Activated naive CD4-positive, alpha-beta T cell treated with anti-CD3 and anti-CD28 coated beads, Interleukin-2, amount 50 U/mL, for 72 hours (primary cell): ENCODE measurements at regions not wholly inside any gene's neighbourhood (a gene's known extent, or its start where the extent isn't known, plus 50 kb on each side); places are given as distances from the start of the nearest gene placed in this dataset.
"Not testable (repeated sequence)": the region's sequence is repeated elsewhere in the genome, so short reads cannot be mapped to it uniquely, and the experiment has no call there.

ENCODE experiments used
- ATAC-seq, 2 donors: fragments of 150-1000 bp; cut with Tn5 transposase; 2 replicates each; pipeline ENCODE4 v1.10.0; 2021; ENCODE audit warnings: mild to moderate bottlenecking in 2 of 2, moderate library complexity in 2 of 2
- DNase-seq, 2 donors: peaks; one replicate each; pipeline ENCODE4 v3.0.0; 2021 to 2022; ENCODE audit warnings: low spot score in 2 of 2
- H3K27ac Mint-ChIP-seq, 2 donors: one replicate each; pipeline ENCODE4 v1.8.0; 2022; ENCODE audit warnings: mild to moderate bottlenecking in 2 of 2, mixed read lengths in 2 of 2
- H3K36me3 Mint-ChIP-seq, 2 donors: one replicate each; pipeline ENCODE4 v1.8.0; 2022; ENCODE audit warnings: mixed read lengths in 2 of 2
- H3K9me3 Mint-ChIP-seq, 2 donors: one replicate each; pipeline ENCODE4 v1.8.0; 2022; ENCODE audit warnings: mixed read lengths in 2 of 2

DNA sequence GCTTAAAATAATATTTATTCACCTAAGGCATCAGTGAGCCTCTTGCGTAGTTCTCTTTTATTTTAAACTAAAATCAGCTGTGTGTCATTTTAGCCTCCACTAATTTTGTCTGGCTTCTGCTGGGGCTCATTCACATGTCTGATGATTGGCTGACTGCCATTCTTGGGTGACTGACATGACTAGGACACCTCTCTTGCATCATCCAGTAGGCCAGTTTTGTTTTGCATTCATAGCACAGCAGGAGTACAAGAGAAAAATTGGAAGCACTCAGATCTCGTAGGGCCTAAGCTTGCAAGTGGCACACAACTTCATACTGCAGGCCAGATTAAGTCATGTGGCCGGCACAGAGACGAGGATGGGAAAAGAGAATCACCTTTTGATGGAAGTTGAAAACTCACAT lies 1226.5 kb downstream of the GALC start:
- Mint-ChIP-seq H3K9me3 (peaks cover 5% of the 10 kb centered on the region in 2 donors), H3K36me3 (no peaks in the 10 kb centered on the region), H3K27ac (no peak overlapping the region)
- ATAC-seq (no peak), DNase-seq (no peak)

DNA sequence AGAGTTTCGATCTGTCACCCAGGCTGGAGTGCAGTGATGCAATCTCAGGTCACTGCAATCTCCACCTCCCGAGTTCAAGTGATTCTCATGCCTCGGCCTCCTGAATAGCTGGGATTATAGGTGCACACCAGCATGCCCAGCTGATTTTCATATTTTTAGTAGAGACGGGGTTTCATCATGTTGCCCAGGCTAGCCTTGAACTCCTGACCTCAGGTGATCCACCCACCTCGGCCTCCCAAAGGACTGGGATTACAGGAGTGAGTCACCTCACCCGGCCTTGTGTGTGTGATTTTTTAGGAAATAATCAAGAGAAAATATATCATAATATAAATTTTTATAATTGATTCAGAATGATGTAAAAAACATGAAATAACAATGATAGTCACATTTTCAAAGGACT lies 1231.4 kb downstream of the GALC start:
- Mint-ChIP-seq H3K36me3 (no peaks in the 10 kb centered on the region), H3K9me3 (peaks cover 3 to 4% of the 10 kb centered on the region in 2 donors), H3K27ac (no peak overlapping the region)
- ATAC-seq, result no peak
- DNase-seq, result no peak

DNA sequence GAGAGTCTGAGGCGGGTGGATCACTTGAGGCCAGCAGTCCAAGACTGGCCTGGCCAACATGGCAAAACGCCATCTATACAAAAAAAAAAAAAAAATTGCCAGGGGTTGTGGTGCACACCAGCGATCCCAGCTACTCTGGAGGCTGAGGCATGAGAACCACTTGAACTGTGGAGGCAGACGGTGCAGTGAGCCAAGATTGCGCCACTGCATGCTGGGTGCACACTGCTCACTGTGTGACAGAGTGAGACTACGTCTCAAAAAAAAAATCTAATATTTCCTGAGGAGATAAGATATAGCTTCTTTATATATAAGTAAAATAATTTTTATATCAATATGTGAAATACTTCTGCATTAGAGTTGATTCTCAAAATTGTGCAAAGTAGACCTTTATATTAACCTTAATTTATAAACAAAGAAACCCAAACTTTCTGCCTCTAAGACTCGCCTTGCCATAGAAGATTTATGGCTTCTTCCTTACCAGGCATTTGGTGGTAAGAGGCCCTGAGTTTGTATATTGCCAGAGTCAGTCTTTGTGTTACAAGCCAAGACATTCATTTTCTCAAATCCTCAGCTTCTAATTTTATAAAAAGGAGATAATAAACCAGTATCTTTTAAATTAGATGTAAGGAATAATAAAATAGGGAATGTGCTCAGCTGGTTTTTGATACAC lies 1226.7 kb downstream of the FLRT2 start:
- DNase-seq (no peak), ATAC-seq (no peak)
- H3K27ac Mint-ChIP-seq, result no peak overlapping the region
- peaks cover 6 to 13% of the 10 kb centered on the region in 2 donors for H3K36me3 Mint-ChIP-seq
- H3K9me3 Mint-ChIP-seq, result peaks cover 19 to 23% of the 10 kb centered on the region in 2 donors

DNA sequence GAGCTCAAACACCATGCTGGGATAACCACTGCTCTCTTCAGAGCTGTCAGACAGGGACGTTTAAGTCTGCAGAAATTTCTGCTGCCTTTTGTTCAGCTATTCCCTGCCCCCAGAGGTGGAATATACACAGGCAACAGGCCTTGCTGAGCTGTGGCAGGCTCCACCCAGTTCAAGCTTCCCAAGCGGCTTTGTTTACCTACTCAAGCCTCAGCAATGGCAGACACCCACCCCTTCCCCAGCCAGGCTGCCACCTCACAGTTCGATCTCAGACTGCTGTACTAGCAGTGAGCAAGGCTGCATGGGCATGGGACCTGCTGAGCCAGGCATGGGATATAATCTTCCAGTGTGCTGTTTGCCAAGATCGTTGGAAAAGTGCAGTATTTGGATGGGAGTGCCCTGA lies 1220.5 kb downstream of the FLRT2 start:
- H3K9me3 Mint-ChIP-seq, result peaks cover 45 to 46% of the 10 kb centered on the region in 2 donors

DNA sequence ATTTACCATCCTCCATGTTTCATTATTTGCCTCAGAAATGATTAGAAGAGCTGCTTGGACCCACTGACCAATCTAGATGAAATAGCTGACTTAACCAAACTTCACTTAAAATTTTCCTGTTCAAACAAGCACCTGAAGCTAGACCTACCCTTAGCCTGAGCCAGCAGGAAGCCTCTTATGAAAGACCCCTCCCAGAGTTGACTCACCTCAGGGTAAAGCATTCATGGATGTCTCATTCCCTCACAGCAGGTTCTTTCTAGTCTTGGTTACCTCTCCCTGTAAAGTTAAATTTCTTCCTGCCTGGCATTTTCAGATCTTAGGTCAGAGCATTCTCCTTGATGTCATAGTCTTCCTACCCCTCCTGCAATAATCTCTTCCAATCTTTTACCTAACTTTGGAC lies 1209.8 kb downstream of the FLRT2 start:
- ATAC-seq (no peak), DNase-seq (no peak)
- peaks cover 4 to 14% of the 10 kb centered on the region in 2 donors for H3K9me3 Mint-ChIP-seq
- no peak overlapping the region for H3K27ac Mint-ChIP-seq
- no peaks in the 10 kb centered on the region for H3K36me3 Mint-ChIP-seq

More for the DNA sequence above, 1220.5 kb downstream of the FLRT2 start:
- DNase-seq, H3K27ac Mint-ChIP-seq, ATAC-seq: not testable (repeated sequence)
- H3K36me3 Mint-ChIP-seq, result peaks cover 13 to 30% of the 10 kb centered on the region in 2 donors

DNA sequence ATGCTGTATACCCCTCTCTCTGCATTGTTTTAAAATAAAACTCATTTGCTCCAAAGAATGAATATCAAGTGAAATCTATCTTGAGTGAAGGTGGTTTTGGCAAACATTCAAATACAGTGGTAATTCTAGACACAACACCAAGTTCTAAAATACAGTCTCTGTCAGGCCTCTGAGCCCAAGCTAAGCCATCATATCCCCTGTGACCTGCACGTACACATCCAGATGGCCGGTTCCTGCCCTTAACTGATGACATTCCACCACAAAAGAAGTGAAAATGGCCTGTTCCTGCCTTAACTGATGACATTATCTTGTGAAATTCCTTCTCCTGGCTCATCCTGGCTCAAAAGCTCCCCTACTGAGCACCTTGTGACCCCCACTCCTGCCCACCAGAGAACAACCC lies 1201.5 kb downstream of the FLRT2 start:
- ATAC-seq, H3K27ac Mint-ChIP-seq, H3K36me3 Mint-ChIP-seq, DNase-seq: not testable (repeated sequence)
- peaks cover 9 to 11% of the 10 kb centered on the region in 2 donors for H3K9me3 Mint-ChIP-seq

DNA sequence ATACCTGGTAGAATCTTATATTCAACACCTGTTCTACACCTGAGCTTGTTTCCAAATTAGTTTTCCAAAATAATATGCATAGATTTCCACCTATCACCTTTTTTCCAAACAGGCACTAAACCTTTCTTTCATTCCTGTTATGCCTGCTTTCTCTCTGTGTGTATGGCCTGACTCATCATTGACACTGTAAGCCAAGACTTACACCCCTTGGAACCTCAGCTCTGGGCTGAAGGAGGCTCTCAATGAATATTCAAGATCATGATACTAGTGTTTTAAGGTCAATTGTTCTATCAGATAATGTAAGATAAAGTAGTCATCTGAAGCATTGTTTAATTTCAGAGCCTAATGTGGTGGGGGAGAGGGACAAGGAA lies 1193.3 kb downstream of the FLRT2 start:
- Mint-ChIP-seq H3K9me3 (peaks cover 16 to 25% of the 10 kb centered on the region in 2 donors), H3K36me3 (peaks cover 0 to 7% of the 10 kb centered on the region in 2 donors), H3K27ac (no peak overlapping the region)
- no peak for DNase-seq
- no peak for ATAC-seq

DNA sequence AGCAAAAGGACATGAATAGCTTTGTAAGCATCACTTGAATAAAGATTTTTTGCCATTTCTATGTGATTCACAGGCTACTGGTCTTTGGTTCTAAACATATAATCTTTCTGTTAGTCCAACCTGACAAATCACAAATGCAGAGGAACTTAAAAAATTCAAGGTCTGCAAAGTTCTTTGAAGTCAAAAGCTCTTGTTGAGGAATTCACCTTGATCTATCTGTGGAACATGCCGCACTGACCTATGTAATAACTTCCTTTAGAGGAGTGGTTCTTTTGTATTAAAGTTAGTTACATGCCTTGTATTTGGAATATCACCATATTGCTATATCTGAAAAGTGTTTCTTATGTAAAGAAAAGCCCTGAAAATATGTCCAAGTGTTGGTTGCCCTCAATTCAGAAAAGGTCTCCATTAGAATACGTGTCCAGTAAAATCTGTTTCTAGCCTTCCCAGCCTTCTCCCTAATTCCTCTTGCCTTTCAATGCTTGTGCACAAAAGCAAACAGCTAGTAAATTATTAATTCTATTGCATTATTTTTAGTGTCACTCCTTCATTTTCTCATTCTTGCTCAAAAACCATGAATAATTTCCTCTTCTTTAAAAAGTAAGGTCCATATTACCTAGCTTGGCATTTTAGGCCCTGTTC lies 1192.8 kb downstream of the FLRT2 start:
- Mint-ChIP-seq H3K36me3 (peaks cover 0 to 7% of the 10 kb centered on the region in 2 donors), H3K27ac (no peak overlapping the region), H3K9me3 (peaks cover 16 to 25% of the 10 kb centered on the region in 2 donors)
- ATAC-seq (no peak), DNase-seq (no peak)

DNA sequence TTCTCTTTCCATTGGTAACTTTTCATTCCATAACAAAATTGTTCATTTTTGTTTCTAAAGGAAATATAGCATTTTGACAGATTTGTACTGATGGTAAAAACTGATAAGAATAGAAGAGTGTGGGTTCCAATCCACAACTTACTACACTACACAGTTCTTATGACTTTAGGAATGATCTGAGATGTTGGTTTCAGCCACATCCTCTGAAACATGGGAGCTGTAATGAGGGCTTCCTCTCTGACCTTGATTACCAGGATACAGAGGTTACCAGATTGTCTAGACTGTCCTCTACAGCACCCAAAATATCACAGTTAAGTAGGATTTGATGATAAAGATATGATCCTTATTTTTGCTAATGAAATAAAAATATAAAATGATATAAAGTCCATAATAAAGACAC lies 1184.6 kb downstream of the FLRT2 start:
- DNase-seq, result no peak
- Mint-ChIP-seq H3K27ac (no peak overlapping the region), H3K36me3 (no peaks in the 10 kb centered on the region), H3K9me3 (peaks cover 6% of the 10 kb centered on the region in 2 donors)
- no peak for ATAC-seq

DNA sequence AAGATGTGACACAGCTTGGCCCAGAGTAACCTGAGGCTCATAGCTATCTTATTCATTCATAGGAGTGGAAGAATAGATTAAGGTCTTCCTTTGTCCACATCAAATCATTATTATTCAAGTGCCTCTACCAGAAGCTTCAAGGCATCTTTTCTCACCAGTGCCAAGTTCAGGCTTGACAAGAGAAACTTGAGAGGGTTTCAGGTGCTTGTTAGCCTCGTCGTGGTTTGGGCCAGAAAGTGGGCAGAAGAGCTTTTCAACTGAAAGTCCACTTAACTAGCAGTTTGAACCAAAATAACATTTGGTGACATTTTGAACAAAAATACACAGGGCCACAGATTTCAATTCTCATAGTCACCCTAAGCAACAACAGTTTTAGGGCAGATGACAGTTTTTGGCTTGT lies 1184.2 kb downstream of the FLRT2 start:
- Mint-ChIP-seq H3K27ac (no peak overlapping the region), H3K36me3 (no peaks in the 10 kb centered on the region), H3K9me3 (peaks cover 3 to 6% of the 10 kb centered on the region in 2 donors)
- no peak for ATAC-seq
- no peak for DNase-seq

DNA sequence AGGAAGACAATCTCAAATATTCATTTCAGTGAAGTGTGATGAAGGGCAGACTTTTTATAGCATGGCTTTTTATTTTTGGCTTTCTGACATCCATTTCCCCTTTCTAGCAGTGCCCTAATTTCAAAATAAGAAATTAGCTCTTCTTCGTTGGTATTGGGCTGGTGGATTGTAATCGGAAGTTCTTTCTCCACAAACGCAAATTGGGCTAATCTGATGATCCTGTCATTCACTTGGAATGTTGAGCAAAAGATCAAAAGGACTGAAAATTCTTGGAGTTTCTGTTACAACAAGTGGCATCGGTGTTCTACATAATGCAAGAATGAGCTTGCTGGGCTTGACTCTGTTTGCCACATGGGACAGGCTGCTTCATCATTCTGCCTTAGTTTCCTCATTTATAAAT lies 1182.8 kb downstream of the FLRT2 start:
- Mint-ChIP-seq H3K27ac (no peak overlapping the region), H3K36me3 (no peaks in the 10 kb centered on the region), H3K9me3 (peaks cover 3 to 6% of the 10 kb centered on the region in 2 donors)
- DNase-seq (no peak), ATAC-seq (no peak)

DNA sequence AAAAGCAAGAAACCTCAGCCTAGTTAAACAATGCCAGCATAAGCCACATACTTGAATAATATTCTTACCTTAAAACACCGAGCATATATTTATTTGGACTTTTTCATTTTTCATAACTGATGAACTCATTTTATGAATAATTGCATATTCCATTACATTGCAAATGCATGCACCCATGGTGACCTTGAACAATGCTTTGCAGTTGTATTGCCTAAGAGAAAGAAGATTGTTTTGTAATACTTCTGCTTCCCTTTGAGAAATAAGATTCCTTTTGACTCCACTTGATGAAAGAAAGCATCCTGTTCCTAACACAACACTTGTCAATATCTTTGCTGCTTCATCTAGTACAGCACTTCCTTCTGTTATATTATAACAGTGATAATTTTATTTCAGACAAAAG lies 1182.2 kb downstream of the FLRT2 start:
- Mint-ChIP-seq H3K27ac (no peak overlapping the region), H3K36me3 (no peaks in the 10 kb centered on the region), H3K9me3 (peaks cover 3 to 6% of the 10 kb centered on the region in 2 donors)
- DNase-seq (no peak), ATAC-seq (no peak)

DNA sequence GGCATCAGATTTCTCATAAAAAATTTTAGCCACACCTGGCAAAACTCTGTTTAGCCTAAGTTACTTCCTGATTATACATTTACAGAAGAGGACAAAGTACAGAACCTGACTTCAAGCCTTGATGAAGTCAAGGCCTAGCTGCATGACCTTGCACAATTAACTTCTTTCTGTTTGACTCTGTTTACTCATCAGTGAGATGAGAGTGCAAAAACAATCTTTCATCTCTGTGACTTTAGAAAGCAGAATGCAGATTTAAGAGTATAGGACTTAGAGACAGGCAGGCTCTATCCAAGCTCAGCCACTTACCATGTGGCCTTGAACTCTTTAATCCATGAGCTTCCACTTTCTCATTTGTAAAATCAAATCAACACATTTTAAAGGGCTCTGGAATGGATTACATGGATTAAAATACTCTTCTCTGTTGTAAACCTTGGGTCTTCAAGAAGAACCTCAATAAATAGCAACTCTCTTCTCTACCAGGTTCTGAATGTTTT lies 1178.9 kb downstream of the FLRT2 start:
- H3K36me3 Mint-ChIP-seq, result peaks cover 0 to 8% of the 10 kb centered on the region in 2 donors
- no peak overlapping the region for H3K27ac Mint-ChIP-seq
- ATAC-seq (no peak), DNase-seq (no peak)
- peaks cover 9 to 11% of the 10 kb centered on the region in 2 donors for H3K9me3 Mint-ChIP-seq

DNA sequence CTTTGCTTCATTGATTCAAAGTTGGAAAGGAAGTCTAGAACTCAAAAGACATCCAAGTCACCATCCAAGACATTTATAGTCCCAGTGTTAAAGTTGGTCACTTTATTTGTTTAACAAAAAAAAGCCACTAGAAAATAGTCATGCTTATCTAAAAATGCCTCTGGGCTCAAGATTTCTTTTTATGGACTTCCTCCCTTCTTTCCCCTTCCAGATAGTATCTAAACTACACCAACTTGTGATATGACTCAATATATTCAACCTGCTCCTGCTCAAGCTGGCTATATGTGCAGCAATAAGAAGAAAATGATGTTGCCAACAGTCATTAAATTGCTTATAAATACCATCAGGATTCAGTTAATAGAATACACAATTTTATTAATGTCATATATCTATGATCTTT lies 1177.1 kb downstream of the FLRT2 start:
- DNase-seq, result no peak
- ATAC-seq, result no peak
- H3K27ac Mint-ChIP-seq, result no peak overlapping the region
- peaks cover 0 to 8% of the 10 kb centered on the region in 2 donors for H3K36me3 Mint-ChIP-seq
- H3K9me3 Mint-ChIP-seq, result peaks cover 9 to 11% of the 10 kb centered on the region in 2 donors

DNA sequence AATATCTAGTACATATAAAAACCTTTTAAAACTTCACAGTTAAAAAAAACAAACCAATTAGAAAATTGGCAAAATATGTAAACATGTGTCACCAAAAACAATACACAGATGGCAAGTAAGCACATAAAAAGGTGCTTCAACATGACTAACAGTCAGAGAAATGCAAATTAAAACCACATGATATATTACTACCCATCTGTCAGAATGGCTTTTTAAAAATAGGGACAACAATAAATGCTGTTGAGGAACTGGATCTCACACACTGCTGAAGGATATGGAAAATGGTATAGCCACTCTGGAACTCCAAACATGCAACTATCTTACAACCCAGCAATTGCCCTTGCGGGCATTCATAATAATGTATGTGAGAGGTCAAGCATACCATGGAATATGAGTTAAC lies 1153.6 kb downstream of the FLRT2 start:
- Mint-ChIP-seq H3K9me3 (peaks cover 0 to 12% of the 10 kb centered on the region in 2 donors), H3K36me3 (no peaks in the 10 kb centered on the region), H3K27ac (no peak overlapping the region)
- DNase-seq (no peak), ATAC-seq (no peak)

DNA sequence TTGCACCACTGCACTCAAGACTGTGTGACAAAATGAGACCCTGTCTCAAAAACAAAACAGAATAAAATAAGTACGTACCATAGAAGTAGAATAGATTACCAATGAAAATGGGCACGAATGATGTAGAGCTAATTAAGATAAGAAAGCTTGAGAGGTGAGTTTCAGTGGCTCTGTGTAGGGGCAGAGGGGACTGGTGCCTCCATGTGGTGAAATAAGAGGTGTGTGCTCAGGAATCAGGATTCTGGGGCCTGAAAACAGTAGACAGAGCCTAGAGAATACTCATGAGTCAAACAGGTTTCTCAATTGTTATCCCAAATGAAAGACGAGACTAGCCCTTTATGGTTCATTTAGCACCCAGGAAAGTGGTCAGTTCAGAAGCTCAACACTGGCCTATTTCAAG lies 1145.1 kb downstream of the FLRT2 start:
- ATAC-seq, result no peak
- Mint-ChIP-seq H3K9me3 (peaks cover 15 to 25% of the 10 kb centered on the region in 2 donors), H3K36me3 (no peaks in the 10 kb centered on the region), H3K27ac (no peak overlapping the region)
- no peak for DNase-seq

DNA sequence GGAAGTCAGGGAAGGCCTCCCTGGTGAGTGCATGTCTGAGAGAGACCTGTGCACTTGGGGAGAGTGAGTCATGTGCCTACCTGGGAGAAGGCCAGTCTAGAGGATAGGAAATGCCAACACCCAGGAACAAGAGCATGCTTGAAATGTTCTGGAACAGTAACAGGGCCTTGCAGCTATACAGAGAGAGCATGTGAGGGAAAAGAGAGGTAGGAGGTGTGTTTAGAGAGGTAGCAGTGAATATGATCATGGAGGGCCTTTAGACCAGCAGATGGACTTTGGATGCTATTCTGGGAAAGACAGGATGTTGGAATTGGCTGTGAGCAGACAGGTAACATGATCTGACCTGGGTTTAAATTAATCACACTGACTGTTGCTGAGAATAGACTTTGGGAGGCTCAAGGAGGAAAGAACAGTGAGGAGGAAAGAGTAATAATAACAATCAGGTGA lies 1143.6 kb downstream of the FLRT2 start:
- ATAC-seq, result no peak
- H3K36me3 Mint-ChIP-seq, result no peaks in the 10 kb centered on the region
- DNase-seq, result no peak
- peaks cover 17 to 27% of the 10 kb centered on the region in 2 donors for H3K9me3 Mint-ChIP-seq
- no peak overlapping the region for H3K27ac Mint-ChIP-seq

DNA sequence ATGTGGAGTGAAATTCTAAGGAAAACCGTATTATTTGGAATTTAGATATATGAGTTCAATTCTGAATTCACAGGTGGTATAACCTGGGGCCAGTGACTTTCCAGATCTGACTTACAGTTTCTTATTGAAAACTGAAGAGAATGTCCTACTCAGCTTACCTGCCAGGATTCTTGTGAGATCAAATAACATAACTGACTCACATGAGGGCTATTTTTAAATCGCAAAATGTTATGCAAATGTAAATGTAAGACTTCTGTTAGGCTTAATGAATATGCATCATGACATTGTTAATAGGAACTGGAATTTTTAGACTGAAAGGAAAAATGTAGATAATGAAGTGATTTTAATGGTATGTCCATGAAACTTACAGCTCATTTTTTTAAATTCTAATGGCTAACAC lies 1142.1 kb downstream of the FLRT2 start:
- Mint-ChIP-seq H3K9me3 (peaks cover 19 to 33% of the 10 kb centered on the region in 2 donors), H3K36me3 (no peaks in the 10 kb centered on the region), H3K27ac (no peak overlapping the region)
- ATAC-seq (no peak), DNase-seq (no peak)
